HEK293T (cell line): ENCODE measurements at regions not wholly inside any gene's neighbourhood (a gene's known extent, or its start where the extent isn't known, plus 50 kb on each side); places are given as distances from the start of the nearest gene placed in this dataset.

ENCODE experiments used
- CTBP1 ChIP-seq: fragments of 450-650 bp; IDR thresholded peaks from 2 replicates; pipeline ENCODE4 v1.6.1; 2016; ENCODE audit warnings: borderline replicate concordance
- ELF4 ChIP-seq: fragments of 450-650 bp; IDR thresholded peaks from 2 replicates; pipeline ENCODE4 v1.6.1; 2017; ENCODE audit warnings: antibody characterized with exemption
- FOXA1 ChIP-seq: fragments of 450-650 bp; IDR thresholded peaks from 2 replicates; pipeline ENCODE4 v1.6.1; 2016; ENCODE audit warnings: mild to moderate bottlenecking
- SP1 ChIP-seq: fragments of 450-650 bp; IDR thresholded peaks from 2 replicates; pipeline ENCODE4 v1.6.1; 2017
- SUZ12 ChIP-seq: fragments of 450-650 bp; IDR thresholded peaks from 2 replicates; pipeline ENCODE4 v1.6.1; 2016; ENCODE audit warnings: mild to moderate bottlenecking
- TARDBP ChIP-seq: fragments of 450-650 bp; IDR thresholded peaks from 2 replicates; pipeline ENCODE4 v1.6.1; 2016
- ZNF384 ChIP-seq: fragments of 450-650 bp; IDR thresholded peaks from 2 replicates; pipeline ENCODE4 v1.6.1; 2016

GRCh38 chr7:153537271-153537670 lies 514.9 kb upstream of the DPP6 start:
- TF ChIP-seq TARDBP = no peak
- no peak for TF ChIP-seq SUZ12
- no peak for TF ChIP-seq CTBP1
- TF ChIP-seq SP1 = no peak
- TF ChIP-seq FOXA1 = no peak
- no peak for TF ChIP-seq ELF4
- TF ChIP-seq ZNF384 = no peak
